GM19455 (cell line): ENCODE measurements at regions not wholly inside any gene's neighbourhood (a gene's known extent, or its start where the extent isn't known, plus 50 kb on each side); places are given as distances from the start of the nearest gene placed in this dataset.
"Not testable (repeated sequence)": the region's sequence is repeated elsewhere in the genome, so short reads cannot be mapped to it uniquely, and the experiment has no call there.

Experiments used
- ATAC-seq: cut with Tn5 transposase; IDR thresholded peaks from one replicate; pipeline ENCODE4 v1.9.1; 2021; ENCODE audit not compliant: unreplicated experiment

- no peak for ATAC-seq
Measured at GRCh38 chr6:112851146-112851545, 504.0 kb downstream of the RFPL4B start.

GRCh38 chr6:112853162-112853561, 506.0 kb downstream of the RFPL4B start:
- no peak for ATAC-seq

- no peak for ATAC-seq
Measured at GRCh38 chr6:112863753-112864152, 516.6 kb downstream of the RFPL4B start.

- ATAC-seq, result no peak
Measured at GRCh38 chr6:112865131-112865530, 518.0 kb downstream of the RFPL4B start.

GRCh38 chr6:112874881-112875280, 527.8 kb downstream of the RFPL4B start:
- no peak for ATAC-seq

- no peak for ATAC-seq
Measured at GRCh38 chr6:112877134-112878100, 530.3 kb downstream of the RFPL4B start.

GRCh38 chr6:112879920-112880413, 532.8 kb downstream of the RFPL4B start:
- ATAC-seq, result no peak

- ATAC-seq, result no peak
Measured at GRCh38 chr6:112881027-112881426, 533.9 kb downstream of the RFPL4B start.

- ATAC-seq, result no peak
Measured at GRCh38 chr6:112881828-112882780, 535.0 kb downstream of the RFPL4B start.

- ATAC-seq, result no peak
Measured at GRCh38 chr6:112883095-112883494, 536.0 kb downstream of the RFPL4B start.

- ATAC-seq, result no peak
Measured at GRCh38 chr6:112886415-112886814, 539.3 kb downstream of the RFPL4B start.

- ATAC-seq, result not testable (repeated sequence)
Measured at GRCh38 chr6:112887424-112887823, 540.3 kb downstream of the RFPL4B start.

GRCh38 chr6:112899541-112899940, 552.4 kb downstream of the RFPL4B start:
- no peak for ATAC-seq

GRCh38 chr6:112903361-112903760, 556.2 kb downstream of the RFPL4B start:
- no peak for ATAC-seq

GRCh38 chr6:112906726-112907125, 559.6 kb downstream of the RFPL4B start:
- no peak for ATAC-seq

- no peak for ATAC-seq
Measured at GRCh38 chr6:112909781-112910180, 562.7 kb downstream of the RFPL4B start.

- ATAC-seq, result no peak
Measured at GRCh38 chr6:112910256-112910655, 563.1 kb downstream of the RFPL4B start.

GRCh38 chr6:112911959-112912358, 564.8 kb downstream of the RFPL4B start:
- ATAC-seq, result no peak

GRCh38 chr6:112912416-112913101, 565.4 kb downstream of the RFPL4B start:
- ATAC-seq, result no peak

GRCh38 chr6:112919744-112920143, 572.6 kb downstream of the RFPL4B start:
- ATAC-seq, result not testable (repeated sequence)

- no peak for ATAC-seq
Measured at GRCh38 chr6:112920994-112921393, 573.9 kb downstream of the RFPL4B start.
